ENCODE measurements at regions not wholly inside any gene's neighbourhood (a gene's known extent, or its start where the extent isn't known, plus 50 kb on each side); places are given as distances from the start of the nearest gene placed in this dataset.

DNA sequence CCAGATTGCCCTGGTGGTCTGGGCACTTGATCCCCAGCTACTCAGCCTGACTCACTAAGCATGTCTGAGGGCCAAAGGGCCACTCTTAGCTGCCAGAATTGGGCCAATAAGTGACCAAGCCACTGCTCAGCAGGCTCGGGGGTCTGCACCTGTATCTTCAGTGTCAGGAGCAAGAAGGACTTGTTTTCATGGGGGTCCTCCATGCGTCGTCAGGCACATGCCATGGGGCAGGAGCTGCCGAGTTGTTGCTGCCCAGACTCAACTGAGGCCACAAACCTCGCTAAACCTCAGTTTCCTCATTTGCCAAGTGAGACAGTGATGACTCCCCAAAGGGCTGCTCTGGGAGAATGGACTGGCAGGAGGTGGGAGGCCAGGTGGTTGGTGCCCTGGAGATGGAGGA lies 158.6 kb upstream of the GDF10 start:
- no peaks in the 10 kb centered on the region for H3K9me3 ChIP-seq (ENCODE audit: control insufficient read depth, low read depth, low read length)
- no CpG with 5 or more reads among the region's 5 CpGs for WGBS (ENCODE audit: insufficient coverage, low lambda C conversion rate)
- DNase-seq, result no peak
- H3K4me1 ChIP-seq (ENCODE audit: control insufficient read depth, insufficient read depth, low read length), result no peaks in the 10 kb centered on the region
- no peaks in the 10 kb centered on the region for H3K27me3 ChIP-seq (ENCODE audit: control insufficient read depth, insufficient read depth, low read length)
- no peaks in the 10 kb centered on the region for H3K36me3 ChIP-seq (ENCODE audit: control insufficient read depth, insufficient read depth, low read length)
- H3K4me3 ChIP-seq (ENCODE audit: low read length), result no peak overlapping the region
- H3K27ac ChIP-seq (ENCODE audit: low read length), result no peak overlapping the region

DNA sequence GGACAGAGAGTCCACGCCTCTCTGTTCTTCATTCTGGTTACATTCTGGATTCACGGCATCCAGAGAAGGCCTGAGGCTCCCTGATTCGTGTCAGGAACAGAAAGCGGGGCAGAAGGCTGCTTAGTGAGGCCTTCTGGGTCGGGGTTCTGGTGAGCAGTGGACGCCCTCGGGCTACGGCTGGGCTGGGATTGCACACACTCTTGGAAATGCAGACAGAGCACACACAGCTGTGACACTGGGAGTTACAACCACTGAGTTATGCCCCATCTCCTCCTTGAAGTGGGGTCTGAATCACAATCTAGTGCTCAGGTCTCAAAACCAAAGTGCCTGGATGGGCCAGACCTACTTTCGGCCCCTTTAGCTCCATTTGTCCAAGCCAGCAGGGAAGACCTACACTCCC lies 156.9 kb upstream of the GDF10 start:
- Histone ChIP-seq H3K36me3 (ENCODE audit: control insufficient read depth, insufficient read depth, low read length) (no peaks in the 10 kb centered on the region), H3K27ac (ENCODE audit: low read length) (no peak overlapping the region), H3K4me3 (ENCODE audit: low read length) (no peak overlapping the region), H3K27me3 (ENCODE audit: control insufficient read depth, insufficient read depth, low read length) (peaks cover 4% of the 10 kb centered on the region), H3K9me3 (ENCODE audit: control insufficient read depth, low read depth, low read length) (no peaks in the 10 kb centered on the region), H3K4me1 (ENCODE audit: control insufficient read depth, insufficient read depth, low read length) (no peaks in the 10 kb centered on the region)
- no peak for DNase-seq
- WGBS (ENCODE audit: insufficient coverage, low lambda C conversion rate), result no CpG with 5 or more reads among the region's 9 CpGs

DNA sequence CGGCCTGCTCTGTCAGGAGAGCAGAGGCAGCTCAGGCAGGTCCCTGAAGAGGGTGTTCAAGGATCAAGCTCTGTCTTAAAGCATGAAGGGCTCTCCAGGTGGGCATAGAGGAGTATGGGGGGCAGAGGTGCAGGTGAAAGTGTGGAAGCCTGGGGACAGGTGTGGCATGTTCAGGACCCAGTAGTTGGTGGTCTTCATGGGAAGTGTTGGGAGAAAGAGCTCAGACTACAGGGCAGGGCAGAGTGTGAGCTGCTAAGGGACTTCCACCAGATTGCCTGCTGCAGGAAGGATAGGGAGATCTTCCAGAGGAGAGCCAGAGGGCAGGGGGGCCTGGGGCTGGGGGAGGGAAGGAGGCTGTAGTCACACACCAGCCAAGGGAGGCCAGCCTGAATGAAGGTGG lies 156.5 kb upstream of the GDF10 start:
- WGBS (ENCODE audit: insufficient coverage, low lambda C conversion rate), result no CpG with 5 or more reads among the region's 1 CpG
- no peaks in the 10 kb centered on the region for H3K9me3 ChIP-seq (ENCODE audit: control insufficient read depth, low read depth, low read length)
- peaks cover 4% of the 10 kb centered on the region for H3K27me3 ChIP-seq (ENCODE audit: control insufficient read depth, insufficient read depth, low read length)
- H3K36me3 ChIP-seq (ENCODE audit: control insufficient read depth, insufficient read depth, low read length), result no peaks in the 10 kb centered on the region
- H3K27ac ChIP-seq (ENCODE audit: low read length), result no peak overlapping the region
- no peaks in the 10 kb centered on the region for H3K4me1 ChIP-seq (ENCODE audit: control insufficient read depth, insufficient read depth, low read length)
- no peak overlapping the region for H3K4me3 ChIP-seq (ENCODE audit: low read length)
- DNase-seq, result no peak

DNA sequence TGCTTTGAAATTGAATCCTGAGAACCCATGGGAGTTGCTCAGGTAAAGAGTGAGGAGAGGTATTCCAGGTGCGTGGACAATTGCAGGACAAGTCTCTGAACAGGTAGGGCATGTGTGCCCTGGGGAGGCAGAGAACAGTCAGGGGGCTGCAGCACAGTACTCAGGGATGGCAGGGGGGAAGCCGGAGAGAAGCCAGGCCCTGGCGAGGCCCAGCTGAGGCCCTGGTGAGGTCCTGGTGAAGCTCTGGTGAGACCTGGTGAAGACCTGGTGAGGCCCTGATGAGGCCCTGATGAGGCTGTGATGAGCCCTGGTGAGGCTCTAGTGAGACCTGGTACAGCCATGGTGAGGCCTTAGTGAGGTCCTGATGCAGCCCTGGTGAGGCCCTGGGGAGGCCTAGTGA lies 155.5 kb upstream of the GDF10 start:
- Histone ChIP-seq H3K27me3 (ENCODE audit: control insufficient read depth, insufficient read depth, low read length) (peaks cover 4% of the 10 kb centered on the region), H3K4me1 (ENCODE audit: control insufficient read depth, insufficient read depth, low read length) (no peaks in the 10 kb centered on the region), H3K27ac (ENCODE audit: low read length) (no peak overlapping the region), H3K36me3 (ENCODE audit: control insufficient read depth, insufficient read depth, low read length) (no peaks in the 10 kb centered on the region), H3K9me3 (ENCODE audit: control insufficient read depth, low read depth, low read length) (no peaks in the 10 kb centered on the region), H3K4me3 (ENCODE audit: low read length) (no peak overlapping the region)
- no peak for DNase-seq
- WGBS (ENCODE audit: insufficient coverage, low lambda C conversion rate), result no CpG with 5 or more reads among the region's 3 CpGs

DNA sequence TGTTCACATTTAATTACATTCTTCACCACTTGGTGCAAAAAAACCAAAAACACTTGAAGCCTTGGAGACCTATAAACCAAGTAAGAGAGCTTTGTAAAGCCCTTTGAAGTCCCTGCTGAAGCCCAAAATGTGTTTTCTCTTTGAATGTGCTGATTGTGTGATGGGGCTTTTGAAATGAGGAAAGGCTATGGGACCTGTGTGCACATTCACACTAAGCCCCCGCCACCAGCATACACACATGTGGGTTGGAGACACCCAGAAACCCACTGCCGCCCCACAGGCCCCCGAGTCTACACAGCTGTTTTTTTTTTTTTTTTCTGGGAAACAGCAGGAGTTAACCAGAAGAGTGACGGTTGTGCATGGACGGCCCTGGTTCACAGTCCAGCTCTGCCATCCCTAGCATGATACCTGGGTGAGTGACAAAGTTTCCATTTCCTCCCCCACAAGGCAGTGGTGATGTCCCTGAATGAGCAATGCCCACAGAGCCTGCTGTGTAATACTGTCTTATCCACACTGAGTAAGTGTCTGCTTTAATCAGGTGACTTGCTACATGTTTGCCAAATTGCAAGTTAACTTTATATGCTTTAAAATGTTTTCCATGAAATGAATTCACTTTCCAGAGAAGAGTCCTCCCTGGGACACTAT lies 154.6 kb upstream of the GDF10 start:
- WGBS (ENCODE audit: insufficient coverage, low lambda C conversion rate), result no CpG with 5 or more reads among the region's 5 CpGs
- DNase-seq, result no peak
- no peaks in the 10 kb centered on the region for H3K36me3 ChIP-seq (ENCODE audit: control insufficient read depth, insufficient read depth, low read length)

DNA sequence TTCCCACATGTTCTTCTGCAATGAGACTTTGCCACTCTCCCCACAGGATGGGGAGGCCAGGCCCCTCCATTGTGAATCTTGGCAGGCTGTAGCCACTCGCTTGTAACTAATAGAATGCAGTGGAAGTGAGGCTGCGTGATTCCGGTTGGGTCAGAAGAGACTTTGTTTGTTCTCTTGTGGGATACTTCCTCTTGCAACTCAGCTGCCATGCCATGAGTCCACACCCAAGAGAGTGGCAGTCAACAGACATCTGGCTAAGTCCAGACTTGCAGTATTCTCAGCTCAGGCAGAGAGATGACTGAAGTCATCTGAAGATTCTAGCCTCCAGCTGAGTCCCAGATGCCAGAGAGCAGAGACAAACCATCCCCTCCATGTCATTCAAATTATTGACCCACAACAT lies 153.4 kb upstream of the GDF10 start:
- no peaks in the 10 kb centered on the region for H3K9me3 ChIP-seq (ENCODE audit: control insufficient read depth, low read depth, low read length)
- H3K4me1 ChIP-seq (ENCODE audit: control insufficient read depth, insufficient read depth, low read length), result no peaks in the 10 kb centered on the region
- no peak overlapping the region for H3K4me3 ChIP-seq (ENCODE audit: low read length)
- peaks cover 4% of the 10 kb centered on the region for H3K27me3 ChIP-seq (ENCODE audit: control insufficient read depth, insufficient read depth, low read length)
- no peak for DNase-seq
- WGBS (ENCODE audit: insufficient coverage, low lambda C conversion rate), result no CpG with 5 or more reads among the region's 3 CpGs
- H3K36me3 ChIP-seq (ENCODE audit: control insufficient read depth, insufficient read depth, low read length), result no peaks in the 10 kb centered on the region
- no peak overlapping the region for H3K27ac ChIP-seq (ENCODE audit: low read length)

More for the DNA sequence above, 154.6 kb upstream of the GDF10 start:
- Histone ChIP-seq H3K27me3 (ENCODE audit: control insufficient read depth, insufficient read depth, low read length) (peaks cover 4% of the 10 kb centered on the region), H3K27ac (ENCODE audit: low read length) (no peak overlapping the region), H3K4me1 (ENCODE audit: control insufficient read depth, insufficient read depth, low read length) (no peaks in the 10 kb centered on the region), H3K4me3 (ENCODE audit: low read length) (no peak overlapping the region), H3K9me3 (ENCODE audit: control insufficient read depth, low read depth, low read length) (no peaks in the 10 kb centered on the region)

DNA sequence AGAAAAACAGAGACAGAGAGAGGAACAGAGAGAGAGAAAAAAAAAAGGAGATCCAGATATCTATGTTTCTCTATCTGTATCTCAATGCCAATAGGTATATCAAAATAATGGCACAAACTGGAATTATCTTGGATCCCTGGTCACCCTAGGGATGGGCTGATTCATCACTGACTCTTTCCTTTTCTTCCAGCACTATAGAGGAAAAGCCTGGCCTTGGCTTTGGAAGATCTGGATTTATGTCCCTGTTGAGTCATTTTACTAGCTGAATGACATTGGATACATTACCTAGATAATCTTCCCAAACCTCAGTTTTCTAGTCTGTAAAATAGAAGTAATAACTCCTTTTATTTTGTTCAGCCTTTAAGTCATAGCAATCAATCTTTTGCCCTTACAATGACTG lies 152.8 kb upstream of the GDF10 start:
- peaks cover 4% of the 10 kb centered on the region for H3K27me3 ChIP-seq (ENCODE audit: control insufficient read depth, insufficient read depth, low read length)
- no peak overlapping the region for H3K27ac ChIP-seq (ENCODE audit: low read length)
- H3K4me3 ChIP-seq (ENCODE audit: low read length), result no peak overlapping the region
- no peaks in the 10 kb centered on the region for H3K36me3 ChIP-seq (ENCODE audit: control insufficient read depth, insufficient read depth, low read length)
- H3K4me1 ChIP-seq (ENCODE audit: control insufficient read depth, insufficient read depth, low read length), result no peaks in the 10 kb centered on the region
- H3K9me3 ChIP-seq (ENCODE audit: control insufficient read depth, low read depth, low read length), result no peaks in the 10 kb centered on the region
- no peak for DNase-seq

DNA sequence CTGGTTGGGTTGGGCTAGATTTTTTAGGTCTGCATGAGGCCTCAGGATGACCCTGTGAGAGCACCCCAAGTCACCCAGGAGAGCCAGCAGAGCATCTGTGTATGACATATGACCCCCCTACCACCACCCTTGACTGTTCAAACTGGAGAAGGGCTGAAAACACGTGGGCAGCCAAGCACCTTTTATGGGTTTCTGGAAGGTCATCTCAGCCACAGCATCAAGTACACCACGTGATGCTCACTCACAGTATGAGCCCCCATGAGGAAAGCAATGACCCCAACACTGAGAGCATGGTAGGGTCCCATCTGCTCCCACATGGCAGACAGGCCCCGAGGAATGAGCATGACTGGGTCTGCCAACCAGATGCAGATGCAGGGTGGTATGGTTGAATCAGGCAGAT lies 149.4 kb upstream of the GDF10 start:
- H3K36me3 ChIP-seq (ENCODE audit: control insufficient read depth, insufficient read depth, low read length), result no peaks in the 10 kb centered on the region
- H3K4me3 ChIP-seq (ENCODE audit: low read length), result no peak overlapping the region
- no CpG with 5 or more reads among the region's 3 CpGs for WGBS (ENCODE audit: insufficient coverage, low lambda C conversion rate)
- no peak for DNase-seq
- H3K27me3 ChIP-seq (ENCODE audit: control insufficient read depth, insufficient read depth, low read length), result peaks cover 4% of the 10 kb centered on the region
- H3K4me1 ChIP-seq (ENCODE audit: control insufficient read depth, insufficient read depth, low read length), result no peaks in the 10 kb centered on the region
- H3K27ac ChIP-seq (ENCODE audit: low read length), result no peak overlapping the region
- H3K9me3 ChIP-seq (ENCODE audit: control insufficient read depth, low read depth, low read length), result no peaks in the 10 kb centered on the region

DNA sequence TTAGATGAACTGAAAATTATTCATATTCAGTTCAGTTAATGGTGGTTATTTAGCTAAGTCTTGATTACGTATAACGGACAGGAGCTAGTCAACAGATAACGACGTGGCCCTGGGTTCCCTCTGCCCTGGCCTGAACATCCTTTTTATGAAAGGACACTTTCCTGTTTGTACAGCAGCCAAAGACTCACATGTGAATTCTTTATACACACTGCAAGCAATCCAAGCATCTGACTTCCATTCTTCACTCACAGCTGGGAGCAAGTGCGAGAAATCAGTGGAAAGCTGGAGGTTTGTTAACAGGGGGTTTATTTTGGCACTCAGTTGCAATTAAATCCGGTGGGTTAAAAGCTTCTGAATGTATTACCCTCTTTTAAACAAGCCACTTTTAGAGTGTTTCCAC lies 148.1 kb upstream of the GDF10 start:
- Histone ChIP-seq H3K27ac (ENCODE audit: low read length) (no peak overlapping the region), H3K27me3 (ENCODE audit: control insufficient read depth, insufficient read depth, low read length) (peaks cover 4% of the 10 kb centered on the region), H3K9me3 (ENCODE audit: control insufficient read depth, low read depth, low read length) (no peaks in the 10 kb centered on the region), H3K4me3 (ENCODE audit: low read length) (no peak overlapping the region), H3K4me1 (ENCODE audit: control insufficient read depth, insufficient read depth, low read length) (no peaks in the 10 kb centered on the region), H3K36me3 (ENCODE audit: control insufficient read depth, insufficient read depth, low read length) (no peaks in the 10 kb centered on the region)
- no CpG with 5 or more reads among the region's 6 CpGs for WGBS (ENCODE audit: insufficient coverage, low lambda C conversion rate)
- no peak for DNase-seq

DNA sequence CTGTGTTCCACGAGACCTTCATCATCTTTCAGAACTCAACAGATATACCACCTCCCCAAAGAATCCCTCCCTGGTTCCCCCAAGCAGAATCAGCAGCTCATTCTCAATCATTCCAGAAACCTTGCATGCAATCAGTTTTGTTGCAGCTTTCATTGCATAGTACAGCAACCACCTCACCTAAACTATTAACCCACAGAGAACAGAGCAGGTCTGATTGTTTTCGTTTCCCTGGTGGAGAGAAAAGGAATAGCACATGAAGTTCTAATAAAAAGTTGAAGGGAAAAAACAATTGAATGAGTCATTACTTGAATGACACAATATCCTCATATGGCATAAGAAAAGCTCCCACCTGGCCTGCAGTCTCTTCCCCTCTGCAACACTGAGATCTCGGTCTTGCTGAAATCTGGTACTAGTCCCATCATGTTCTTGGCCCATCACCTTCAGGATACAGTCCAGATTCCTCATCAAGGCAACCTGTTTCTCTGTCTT lies 147.1 kb upstream of the GDF10 start:
- H3K4me3 ChIP-seq (ENCODE audit: low read length), result no peak overlapping the region
- H3K36me3 ChIP-seq (ENCODE audit: control insufficient read depth, insufficient read depth, low read length), result no peaks in the 10 kb centered on the region
- DNase-seq, result no peak
- no peaks in the 10 kb centered on the region for H3K27me3 ChIP-seq (ENCODE audit: control insufficient read depth, insufficient read depth, low read length)
- no peak overlapping the region for H3K27ac ChIP-seq (ENCODE audit: low read length)
- H3K9me3 ChIP-seq (ENCODE audit: control insufficient read depth, low read depth, low read length), result no peaks in the 10 kb centered on the region
- 50% methylated on average over 2 of the region's 3 CpGs for WGBS (ENCODE audit: insufficient coverage, low lambda C conversion rate)
- H3K4me1 ChIP-seq (ENCODE audit: control insufficient read depth, insufficient read depth, low read length), result no peaks in the 10 kb centered on the region

DNA sequence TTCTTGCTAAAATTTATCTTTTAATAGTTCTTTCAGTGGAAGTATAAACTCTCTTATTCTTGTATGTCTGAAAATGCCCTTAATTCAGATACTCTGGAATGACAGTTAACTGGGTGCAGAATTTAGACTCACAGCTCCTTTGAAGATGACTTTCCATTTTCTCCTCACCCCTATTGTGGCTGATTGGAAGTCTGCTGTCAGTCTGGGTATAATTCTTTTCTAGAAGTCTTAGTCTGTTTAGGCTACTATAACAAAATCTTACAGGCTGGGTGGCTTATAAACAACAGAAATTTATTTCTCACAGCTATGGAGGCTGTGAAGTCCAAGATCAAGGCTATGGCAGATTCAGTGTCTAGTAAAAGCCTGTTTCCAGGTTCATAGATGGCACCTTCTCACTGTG lies 145.2 kb upstream of the GDF10 start:
- Histone ChIP-seq H3K9me3 (ENCODE audit: control insufficient read depth, low read depth, low read length) (no peaks in the 10 kb centered on the region), H3K27ac (ENCODE audit: low read length) (no peak overlapping the region)

More for the DNA sequence above, 145.2 kb upstream of the GDF10 start:
- no peaks in the 10 kb centered on the region for H3K27me3 ChIP-seq (ENCODE audit: control insufficient read depth, insufficient read depth, low read length)
- no peak overlapping the region for H3K4me3 ChIP-seq (ENCODE audit: low read length)
- no peak for DNase-seq
- H3K4me1 ChIP-seq (ENCODE audit: control insufficient read depth, insufficient read depth, low read length), result no peaks in the 10 kb centered on the region
- H3K36me3 ChIP-seq (ENCODE audit: control insufficient read depth, insufficient read depth, low read length), result no peaks in the 10 kb centered on the region

Measured in large intestine (tissue), 3 donors.